ENCODE measurements at regions not wholly inside any gene's neighbourhood (a gene's known extent, or its start where the extent isn't known, plus 50 kb on each side); places are given as distances from the start of the nearest gene placed in this dataset.

DNA sequence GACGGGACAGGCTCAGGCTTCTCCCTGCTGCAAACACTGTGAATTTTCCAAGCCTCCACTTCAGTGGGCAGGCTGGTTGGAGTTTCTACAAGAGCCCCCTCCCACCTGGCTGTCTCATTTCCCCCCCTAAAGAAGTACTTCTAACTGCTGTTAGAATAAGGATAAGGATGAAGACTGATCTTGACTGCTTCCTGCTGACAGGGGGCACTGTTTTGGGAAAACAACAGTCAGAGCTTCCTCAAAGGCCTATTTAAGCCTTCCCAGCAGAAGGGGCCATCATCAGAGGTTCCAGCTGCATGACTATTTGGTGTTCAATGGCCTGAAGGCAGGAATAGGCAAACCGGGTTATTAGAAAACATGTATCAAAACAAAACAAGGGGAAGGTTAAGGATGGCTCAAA lies 1162.8 kb downstream of the DSC3 start:
- TF ChIP-seq, protein P1, sequence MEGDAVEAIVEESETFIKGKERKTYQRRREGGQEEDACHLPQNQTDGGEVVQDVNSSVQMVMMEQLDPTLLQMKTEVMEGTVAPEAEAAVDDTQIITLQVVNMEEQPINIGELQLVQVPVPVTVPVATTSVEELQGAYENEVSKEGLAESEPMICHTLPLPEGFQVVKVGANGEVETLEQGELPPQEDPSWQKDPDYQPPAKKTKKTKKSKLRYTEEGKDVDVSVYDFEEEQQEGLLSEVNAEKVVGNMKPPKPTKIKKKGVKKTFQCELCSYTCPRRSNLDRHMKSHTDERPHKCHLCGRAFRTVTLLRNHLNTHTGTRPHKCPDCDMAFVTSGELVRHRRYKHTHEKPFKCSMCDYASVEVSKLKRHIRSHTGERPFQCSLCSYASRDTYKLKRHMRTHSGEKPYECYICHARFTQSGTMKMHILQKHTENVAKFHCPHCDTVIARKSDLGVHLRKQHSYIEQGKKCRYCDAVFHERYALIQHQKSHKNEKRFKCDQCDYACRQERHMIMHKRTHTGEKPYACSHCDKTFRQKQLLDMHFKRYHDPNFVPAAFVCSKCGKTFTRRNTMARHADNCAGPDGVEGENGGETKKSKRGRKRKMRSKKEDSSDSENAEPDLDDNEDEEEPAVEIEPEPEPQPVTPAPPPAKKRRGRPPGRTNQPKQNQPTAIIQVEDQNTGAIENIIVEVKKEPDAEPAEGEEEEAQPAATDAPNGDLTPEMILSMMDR (IDR thresholded peaks at IDR 0.05) = no peak
- no peaks in the 10 kb centered on the region for H3K27me3 ChIP-seq
- DNase-seq = no peak
- intact Hi-C loops (cut with DNase I) = loop anchor here (10.0 kb wide), 1 partner anchor 405 kb away; no protein-coding TSS in a partner anchor
- H3K4me1 ChIP-seq = no peaks in the 10 kb centered on the region
- no peaks in the 10 kb centered on the region for H3K9me3 ChIP-seq
- H3K27ac ChIP-seq = no peak overlapping the region
- H3K9ac ChIP-seq (ENCODE audit: low read depth in 2 of 2, low read length in 2 of 2) = no peak overlapping the region
- H3K36me3 ChIP-seq = no peaks in the 10 kb centered on the region
- H3K4me3 ChIP-seq = no peak overlapping the region

DNA sequence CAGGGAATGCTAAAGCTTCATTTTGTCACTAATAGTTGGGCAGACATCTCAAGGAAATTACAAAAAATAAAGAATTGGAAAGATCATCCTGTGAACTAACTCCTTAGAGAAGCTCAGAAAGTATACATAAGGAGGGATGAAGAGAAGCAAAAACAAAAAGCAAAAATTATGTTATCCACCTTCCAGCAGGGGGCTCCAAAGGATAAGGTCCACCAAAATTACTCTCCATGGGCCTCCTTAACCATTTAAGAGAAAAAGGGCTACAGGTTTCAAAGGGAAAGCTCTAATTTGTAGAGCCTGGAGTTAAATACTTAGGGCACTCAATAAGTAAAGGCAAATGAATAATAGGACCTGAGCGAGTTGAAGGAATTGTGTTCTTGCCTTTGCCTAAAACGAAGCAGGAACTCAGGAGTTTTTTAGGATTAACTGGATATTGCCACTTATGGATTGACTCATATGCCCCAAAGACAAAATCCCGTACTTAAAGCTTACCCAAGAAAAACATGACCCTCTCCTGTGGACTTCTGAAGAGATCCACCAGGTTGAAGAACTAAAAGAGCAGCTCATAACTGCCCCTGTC lies 1167.9 kb downstream of the DSC3 start:
- TF ChIP-seq, protein P1 (IDR thresholded peaks at IDR 0.05) = no peak
- DNase-seq = no peak
- no peak overlapping the region for H3K9ac ChIP-seq (ENCODE audit: low read depth in 2 of 2, low read length in 2 of 2)
- H3K4me1 ChIP-seq = no peaks in the 10 kb centered on the region
- no peaks in the 10 kb centered on the region for H3K36me3 ChIP-seq
- no peaks in the 10 kb centered on the region for H3K9me3 ChIP-seq
- intact Hi-C loops (cut with DNase I) = loop anchor here (10.0 kb wide), 1 partner anchor 410 kb away; no protein-coding TSS in a partner anchor
- H3K4me3 ChIP-seq = no peak overlapping the region
- no peak overlapping the region for H3K27ac ChIP-seq
- no peaks in the 10 kb centered on the region for H3K27me3 ChIP-seq

DNA sequence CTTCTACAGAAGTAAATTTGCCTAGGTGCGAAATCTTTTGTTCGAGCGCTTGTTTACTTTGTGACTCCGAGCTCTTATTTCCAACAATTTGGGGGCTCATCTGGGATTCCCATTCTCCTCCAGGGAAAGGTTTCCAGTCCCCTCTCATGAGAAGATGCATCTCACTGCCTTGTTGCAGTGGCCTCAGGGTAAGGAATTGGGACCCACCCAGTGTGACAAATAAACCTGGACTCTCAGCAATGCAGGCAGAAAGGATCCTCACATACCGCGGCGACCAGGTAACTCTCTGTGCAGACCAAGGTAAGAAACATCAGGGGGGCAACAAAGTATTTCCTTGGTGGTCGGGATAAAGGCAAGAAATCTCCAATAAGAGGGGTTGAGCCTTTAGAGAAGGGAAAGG lies 1169.3 kb downstream of the DSC3 start:
- Histone ChIP-seq H3K4me3 (no peak overlapping the region), H3K36me3 (no peaks in the 10 kb centered on the region), H3K27ac (no peak overlapping the region), H3K9me3 (no peaks in the 10 kb centered on the region), H3K4me1 (no peaks in the 10 kb centered on the region), H3K9ac (ENCODE audit: low read depth in 2 of 2, low read length in 2 of 2) (no peak overlapping the region), H3K27me3 (no peaks in the 10 kb centered on the region)
- TF ChIP-seq, protein P1 (IDR thresholded peaks at IDR 0.05) = no peak
- no peak for DNase-seq
- intact Hi-C loops (cut with DNase I) = loop anchor here (10.0 kb wide), 1 partner anchor 412 kb away; no protein-coding TSS in a partner anchor

DNA sequence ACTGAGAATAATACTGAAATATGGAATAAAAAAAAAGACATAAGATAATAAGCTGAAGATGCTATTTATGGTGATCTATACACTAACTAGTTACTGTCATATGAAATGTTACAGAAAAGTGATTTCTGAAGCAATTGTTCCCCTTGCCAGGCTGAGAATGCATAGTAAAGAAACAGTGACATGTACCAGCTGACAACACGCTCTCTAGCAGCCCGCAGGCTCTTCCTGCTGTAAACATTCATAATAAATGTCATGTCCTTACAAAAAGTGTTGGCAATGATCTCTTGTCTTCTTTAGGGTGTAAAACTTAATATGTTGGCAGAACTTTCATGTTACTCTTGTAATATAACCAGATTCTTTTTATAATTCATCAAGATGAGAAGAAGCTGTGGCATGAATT lies 1171.3 kb downstream of the DSC3 start:
- TF ChIP-seq, protein P1 (IDR thresholded peaks at IDR 0.05) = no peak
- H3K4me1 ChIP-seq = no peaks in the 10 kb centered on the region
- H3K36me3 ChIP-seq = no peaks in the 10 kb centered on the region
- H3K9me3 ChIP-seq = no peaks in the 10 kb centered on the region
- no peak overlapping the region for H3K4me3 ChIP-seq
- DNase-seq = no peak
- H3K27ac ChIP-seq = no peak overlapping the region
- H3K9ac ChIP-seq (ENCODE audit: low read depth in 2 of 2, low read length in 2 of 2) = no peak overlapping the region
- intact Hi-C loops (cut with DNase I) = loop anchor here (10.0 kb wide), 1 partner anchor 414 kb away; no protein-coding TSS in a partner anchor
- H3K27me3 ChIP-seq = no peaks in the 10 kb centered on the region

DNA sequence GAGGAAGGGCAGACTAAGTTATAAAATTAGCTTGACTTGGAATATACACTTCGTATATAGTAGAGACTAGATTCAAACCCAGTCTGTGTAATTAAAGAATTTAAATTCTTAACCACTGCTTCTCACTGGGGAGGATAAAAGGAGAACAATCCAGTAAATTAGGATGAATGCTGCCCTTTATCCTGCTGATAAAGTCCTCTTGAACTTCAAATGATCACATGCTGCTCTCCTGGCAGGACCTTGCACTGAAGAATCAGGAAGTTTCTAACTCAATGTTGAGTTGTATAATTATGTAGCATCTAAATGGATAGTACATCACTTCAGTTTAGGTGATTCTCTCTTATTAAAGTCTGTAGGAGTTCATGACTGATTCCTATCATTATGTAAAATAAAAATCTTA lies 1179.7 kb downstream of the DSC3 start:
- no peak overlapping the region for H3K4me3 ChIP-seq
- intact Hi-C loops (cut with DNase I) = no loop called here
- no peaks in the 10 kb centered on the region for H3K4me1 ChIP-seq
- H3K9ac ChIP-seq (ENCODE audit: low read depth in 2 of 2, low read length in 2 of 2) = no peak overlapping the region
- TF ChIP-seq, protein P1 (IDR thresholded peaks at IDR 0.05) = no peak
- H3K27me3 ChIP-seq = no peaks in the 10 kb centered on the region
- no peak for DNase-seq
- no peak overlapping the region for H3K27ac ChIP-seq
- no peaks in the 10 kb centered on the region for H3K36me3 ChIP-seq
- H3K9me3 ChIP-seq = no peaks in the 10 kb centered on the region

Data from colonic mucosa (tissue), 4 donors.